ENCODE measurements at regions not wholly inside any gene's neighbourhood (a gene's known extent, or its start where the extent isn't known, plus 50 kb on each side); places are given as distances from the start of the nearest gene placed in this dataset.

DNA sequence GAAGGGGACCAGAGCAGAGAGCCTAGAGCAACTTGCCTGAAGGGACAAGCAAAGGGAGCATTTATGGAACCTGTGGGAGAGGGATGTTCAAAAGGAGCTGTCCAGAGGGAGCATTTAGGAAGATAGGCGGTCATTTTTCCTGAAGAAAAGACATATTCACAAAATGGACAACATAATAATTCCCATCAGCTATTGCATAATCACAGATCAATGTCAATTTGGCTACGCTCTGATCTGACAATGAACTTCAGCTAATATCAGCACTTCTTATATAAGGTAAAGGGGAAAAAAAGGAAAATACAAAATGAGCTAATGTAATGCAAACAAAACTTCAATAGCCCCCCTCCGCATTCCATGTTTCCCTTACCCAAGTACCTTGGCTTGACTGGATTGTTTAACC is 291.1 kb upstream of the CDH7 start:
- TF ChIP-seq, protein P1, sequence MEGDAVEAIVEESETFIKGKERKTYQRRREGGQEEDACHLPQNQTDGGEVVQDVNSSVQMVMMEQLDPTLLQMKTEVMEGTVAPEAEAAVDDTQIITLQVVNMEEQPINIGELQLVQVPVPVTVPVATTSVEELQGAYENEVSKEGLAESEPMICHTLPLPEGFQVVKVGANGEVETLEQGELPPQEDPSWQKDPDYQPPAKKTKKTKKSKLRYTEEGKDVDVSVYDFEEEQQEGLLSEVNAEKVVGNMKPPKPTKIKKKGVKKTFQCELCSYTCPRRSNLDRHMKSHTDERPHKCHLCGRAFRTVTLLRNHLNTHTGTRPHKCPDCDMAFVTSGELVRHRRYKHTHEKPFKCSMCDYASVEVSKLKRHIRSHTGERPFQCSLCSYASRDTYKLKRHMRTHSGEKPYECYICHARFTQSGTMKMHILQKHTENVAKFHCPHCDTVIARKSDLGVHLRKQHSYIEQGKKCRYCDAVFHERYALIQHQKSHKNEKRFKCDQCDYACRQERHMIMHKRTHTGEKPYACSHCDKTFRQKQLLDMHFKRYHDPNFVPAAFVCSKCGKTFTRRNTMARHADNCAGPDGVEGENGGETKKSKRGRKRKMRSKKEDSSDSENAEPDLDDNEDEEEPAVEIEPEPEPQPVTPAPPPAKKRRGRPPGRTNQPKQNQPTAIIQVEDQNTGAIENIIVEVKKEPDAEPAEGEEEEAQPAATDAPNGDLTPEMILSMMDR (IDR thresholded peaks at IDR 0.05; ENCODE audit: low read depth, low read length, missing control alignments): no peak
- DNase-seq (ENCODE audit: extremely low read depth, low read depth): no peak

DNA sequence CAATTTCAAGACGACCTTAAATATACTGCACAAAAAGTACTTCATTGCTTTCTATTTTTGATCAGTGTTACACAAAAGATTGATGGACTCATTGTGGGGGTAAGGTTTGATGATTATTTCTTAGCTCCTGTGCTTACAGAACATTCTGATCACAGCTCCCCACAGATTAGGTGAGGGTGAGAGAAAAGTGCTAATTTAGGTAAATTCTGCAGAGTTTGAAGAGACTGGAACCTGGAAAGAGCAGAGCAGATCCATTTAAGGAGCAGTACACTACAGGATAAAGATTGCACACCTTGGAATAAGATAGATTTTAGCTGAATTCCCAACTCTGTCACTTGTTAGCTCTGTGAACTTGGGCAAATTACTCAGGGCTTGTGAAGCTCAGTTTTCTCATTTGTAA is 291.9 kb upstream of the CDH7 start:
- no peak overlapping the region for H3K4me3 ChIP-seq (replicated peaks; ENCODE audit: low read depth, low read length)
- DNase-seq (ENCODE audit: extremely low read depth, low read depth): no peak
- TF ChIP-seq, protein P1 (IDR thresholded peaks at IDR 0.05; ENCODE audit: low read depth, low read length, missing control alignments): no peak

More for the DNA sequence above, 291.1 kb upstream of the CDH7 start:
- H3K4me3 ChIP-seq (replicated peaks; ENCODE audit: low read depth, low read length): no peak overlapping the region

DNA sequence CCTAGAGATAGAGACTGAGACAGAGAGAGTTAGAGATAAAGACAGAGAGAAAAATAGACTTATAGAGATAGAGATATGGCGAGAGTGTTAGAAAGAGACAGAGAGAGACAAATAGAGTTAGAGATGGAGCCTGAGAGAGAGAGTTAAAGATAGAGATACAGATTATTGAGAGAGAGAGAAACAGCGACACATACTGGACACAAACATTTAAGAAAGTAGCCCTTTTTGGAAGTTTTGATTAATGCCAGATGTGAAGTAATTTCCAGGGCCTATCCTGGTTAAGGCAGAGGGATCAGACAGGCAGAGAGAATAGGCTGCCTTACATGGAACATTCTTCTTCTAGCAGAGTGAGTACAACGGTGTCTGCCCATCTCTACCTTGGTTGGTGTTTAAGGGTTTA is 311.6 kb upstream of the CDH7 start:
- TF ChIP-seq, protein P1 (IDR thresholded peaks at IDR 0.05; ENCODE audit: low read depth, low read length, missing control alignments): no peak
- H3K4me3 ChIP-seq (replicated peaks; ENCODE audit: low read depth, low read length): no peak overlapping the region
- DNase-seq (ENCODE audit: extremely low read depth, low read depth): no peak

DNA sequence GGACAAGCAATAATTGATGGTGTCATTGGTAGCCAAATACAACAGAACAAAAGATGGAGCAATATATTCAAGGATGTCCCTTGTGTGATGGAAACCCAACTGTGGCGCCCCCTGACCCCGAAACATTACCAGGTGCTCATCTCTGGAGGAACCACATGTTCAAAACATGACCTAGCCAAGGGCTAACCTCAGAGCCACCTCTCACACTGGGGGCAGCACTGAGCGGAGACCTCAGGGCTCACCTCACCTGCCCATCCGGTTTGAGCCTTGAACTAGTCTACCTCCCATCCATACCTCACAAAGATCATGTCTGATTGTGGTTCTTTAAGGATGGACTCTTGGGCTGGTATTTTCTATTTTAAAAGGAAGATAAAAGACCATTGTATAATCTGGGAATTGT is 314.4 kb upstream of the CDH7 start:
- no peak for DNase-seq (ENCODE audit: extremely low read depth, low read depth)
- TF ChIP-seq, protein P1 (IDR thresholded peaks at IDR 0.05; ENCODE audit: low read depth, low read length, missing control alignments): no peak
- H3K4me3 ChIP-seq (replicated peaks; ENCODE audit: low read depth, low read length): no peak overlapping the region

DNA sequence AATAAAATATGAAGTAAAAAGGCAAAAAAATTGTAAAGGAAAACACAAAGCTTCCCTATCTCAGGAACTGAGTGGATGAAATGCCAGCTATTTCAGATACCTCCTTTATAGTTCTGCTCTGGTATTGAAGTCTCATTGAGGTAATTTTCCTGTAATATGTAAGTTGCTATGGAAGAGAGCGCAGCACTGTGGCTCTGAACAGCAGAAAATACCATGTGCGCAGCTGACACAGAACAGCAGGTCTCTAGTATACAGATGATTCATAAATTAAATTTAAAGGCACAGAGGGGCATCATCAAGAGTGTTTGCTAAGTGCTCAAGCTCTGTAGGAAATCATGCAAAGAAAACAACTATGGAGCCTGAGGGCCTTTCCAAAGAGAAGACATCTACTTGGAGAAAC is 315.3 kb upstream of the CDH7 start:
- DNase-seq (ENCODE audit: extremely low read depth, low read depth): no peak
- H3K4me3 ChIP-seq (replicated peaks; ENCODE audit: low read depth, low read length): no peak overlapping the region
- TF ChIP-seq, protein P1 (IDR thresholded peaks at IDR 0.05; ENCODE audit: low read depth, low read length, missing control alignments): no peak

DNA sequence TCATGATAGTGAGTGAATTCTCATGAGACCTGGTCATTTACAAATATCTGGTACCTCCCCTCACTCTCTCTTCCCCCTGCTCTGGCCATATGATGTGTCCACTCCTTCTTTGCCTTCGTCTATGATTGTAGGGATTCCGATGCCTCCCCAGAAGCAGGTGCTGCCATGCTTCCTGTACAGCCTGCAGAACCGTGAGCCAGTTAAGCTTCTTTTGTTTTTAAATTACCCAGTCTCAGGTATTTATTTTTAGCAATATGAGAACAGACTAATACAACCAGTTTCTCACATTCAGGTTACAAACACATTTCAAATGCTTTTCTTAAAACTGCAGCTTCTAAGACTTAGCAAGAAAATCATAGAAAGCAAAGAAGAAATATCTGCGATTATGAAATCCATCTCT is 321.2 kb upstream of the CDH7 start:
- TF ChIP-seq, protein P1 (IDR thresholded peaks at IDR 0.05; ENCODE audit: low read depth, low read length, missing control alignments): no peak
- H3K4me3 ChIP-seq (replicated peaks; ENCODE audit: low read depth, low read length): no peak overlapping the region
- no peak for DNase-seq (ENCODE audit: extremely low read depth, low read depth)

DNA sequence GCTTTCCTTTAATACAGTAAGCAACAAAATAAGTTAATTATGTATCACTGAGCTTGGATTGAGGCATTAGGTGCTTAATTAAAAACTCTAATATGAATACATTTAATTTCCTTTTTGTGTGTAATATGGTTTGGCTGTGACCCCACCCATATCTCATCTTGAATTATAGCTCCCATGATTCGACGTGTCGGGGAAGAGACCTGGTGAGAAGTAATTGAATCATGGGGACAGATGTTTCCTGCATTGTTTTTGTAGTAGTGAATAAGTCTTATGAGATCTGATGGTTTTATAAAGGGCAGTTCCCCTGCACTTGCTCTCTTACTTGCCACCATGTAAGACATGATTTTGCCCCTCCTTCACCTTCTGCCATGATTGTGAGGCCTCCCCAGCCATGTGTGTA is 325.4 kb upstream of the CDH7 start:
- TF ChIP-seq, protein P1 (IDR thresholded peaks at IDR 0.05; ENCODE audit: low read depth, low read length, missing control alignments): no peak
- no peak for DNase-seq (ENCODE audit: extremely low read depth, low read depth)
- no peak overlapping the region for H3K4me3 ChIP-seq (replicated peaks; ENCODE audit: low read depth, low read length)
